ENCODE measurements at regions not wholly inside any gene's neighbourhood (a gene's known extent, or its start where the extent isn't known, plus 50 kb on each side); places are given as distances from the start of the nearest gene placed in this dataset.

- in situ Hi-C loops (cut with HindIII; ENCODE audit: low pct_unique_long_range_greater_than_20kb, low sequenced_read_pairs) = no loop called here
- no peak for TF ChIP-seq JUND (IDR thresholded peaks at IDR 0.05; ENCODE audit: low read depth)
- no peak for DNase-seq (ENCODE audit: low read depth in 1 of 2, low spot score in 1 of 2)
Measured at GRCh38 chr17:17398188-17398942, 78.4 kb upstream of the MED9 start.

DNA sequence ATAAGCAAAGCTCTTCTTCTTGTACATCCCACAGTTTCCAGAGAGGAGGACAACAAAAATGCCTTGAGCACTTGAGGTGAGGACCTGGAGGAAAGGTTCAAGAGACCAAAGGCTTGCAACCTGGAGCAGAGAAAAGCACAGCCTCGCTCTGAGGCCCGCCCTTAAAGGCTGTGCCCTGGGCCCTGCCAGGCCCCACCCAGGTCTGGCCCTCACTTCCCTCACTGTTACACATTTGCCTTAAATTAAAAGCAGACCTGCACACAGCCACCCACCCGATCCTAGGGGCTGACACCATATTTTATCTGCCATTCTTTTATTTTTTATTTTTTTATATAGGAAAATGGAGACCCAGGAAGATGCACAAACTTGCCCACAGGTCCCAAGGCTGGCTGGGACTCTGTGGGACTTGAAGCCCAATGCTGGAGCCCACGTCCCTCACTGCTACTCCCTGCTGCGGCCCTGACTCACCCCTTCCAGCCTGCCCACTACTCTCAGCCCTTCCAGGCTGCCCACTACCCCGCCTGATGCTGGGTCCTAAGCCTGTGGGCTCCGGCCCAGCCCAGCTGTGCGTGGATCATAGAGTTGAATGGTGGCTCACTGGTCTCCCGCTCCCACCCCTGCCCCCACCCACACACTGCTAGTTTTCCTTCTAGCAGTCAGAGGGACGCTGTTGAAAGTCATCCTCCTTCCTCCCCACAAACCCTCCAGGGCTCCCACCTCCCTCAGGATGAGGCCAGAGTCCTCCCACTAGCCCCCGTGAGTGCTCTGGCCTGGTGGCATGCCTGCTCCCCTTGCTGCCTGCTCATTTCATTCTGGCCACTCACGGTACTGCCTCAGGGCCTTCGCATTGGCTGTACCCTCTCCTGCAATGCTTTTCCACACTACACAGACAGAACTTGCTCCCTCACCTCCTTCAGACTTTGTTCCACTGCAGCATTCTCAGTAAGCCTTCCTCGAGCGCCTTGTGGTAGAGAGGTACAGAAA is 77.6 kb upstream of the MED9 start:
- no peak for DNase-seq (ENCODE audit: low read depth in 1 of 2, low spot score in 1 of 2)
- in situ Hi-C loops (cut with HindIII; ENCODE audit: low pct_unique_long_range_greater_than_20kb, low sequenced_read_pairs) = no loop called here
- no peak for TF ChIP-seq JUND (IDR thresholded peaks at IDR 0.05; ENCODE audit: low read depth)

DNA sequence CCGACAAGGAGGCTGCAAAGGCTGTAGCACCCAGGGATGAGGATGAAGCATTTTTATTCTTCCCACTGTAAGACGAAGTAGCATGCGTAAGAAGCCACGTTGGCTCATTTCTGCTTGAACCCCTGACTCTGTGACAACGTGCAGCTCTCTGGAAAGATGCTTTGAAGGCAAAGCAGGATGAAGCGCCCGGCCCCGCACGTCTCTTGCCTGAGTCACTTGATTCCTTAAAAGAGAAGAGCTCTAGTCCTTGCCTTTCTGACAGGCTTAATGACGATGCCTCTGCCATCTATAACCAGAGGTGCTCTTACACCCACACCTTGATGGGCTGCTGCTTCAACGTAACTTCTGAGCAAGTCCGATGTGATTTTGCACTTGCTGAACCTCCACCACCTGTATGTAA is 76.7 kb upstream of the MED9 start:
- in situ Hi-C loops (cut with HindIII; ENCODE audit: low pct_unique_long_range_greater_than_20kb, low sequenced_read_pairs) = no loop called here
- TF ChIP-seq JUND (IDR thresholded peaks at IDR 0.05; ENCODE audit: low read depth) = no peak
- no peak for DNase-seq (ENCODE audit: low read depth in 1 of 2, low spot score in 1 of 2)

DNA sequence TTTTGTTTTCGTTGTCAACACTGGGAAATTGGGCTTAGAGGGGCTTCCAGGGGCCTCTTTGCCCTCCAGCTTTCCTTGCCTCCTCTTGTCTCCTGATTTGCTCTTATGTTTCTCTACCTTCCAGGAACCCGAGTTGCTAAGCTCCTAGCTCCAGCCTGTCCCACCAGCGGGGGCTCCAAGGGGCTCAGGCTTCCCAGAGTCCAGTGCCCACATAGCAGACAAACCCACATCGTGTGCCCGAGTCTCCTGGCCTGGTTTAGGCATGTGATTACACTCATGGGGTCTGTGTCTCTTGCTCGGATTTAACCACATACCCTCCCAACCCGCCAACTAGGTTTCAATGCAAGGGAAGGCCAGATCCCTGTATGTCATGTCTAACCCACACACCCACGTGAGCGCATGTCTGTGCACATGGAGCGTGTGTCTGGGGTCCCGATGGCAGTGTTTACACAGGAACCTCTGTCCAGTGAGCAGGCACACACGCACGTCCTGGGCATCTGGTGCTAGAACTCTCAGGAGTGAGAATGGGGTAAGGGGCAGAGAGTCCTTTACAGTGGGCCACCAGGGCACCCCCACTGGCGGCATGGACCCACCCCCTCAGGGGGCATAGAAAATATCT is 76.1 kb upstream of the MED9 start:
- in situ Hi-C loops (cut with HindIII; ENCODE audit: low pct_unique_long_range_greater_than_20kb, low sequenced_read_pairs) = no loop called here
- no peak for DNase-seq (ENCODE audit: low read depth in 1 of 2, low spot score in 1 of 2)
- no peak for TF ChIP-seq JUND (IDR thresholded peaks at IDR 0.05; ENCODE audit: low read depth)

- in situ Hi-C loops (cut with HindIII; ENCODE audit: low pct_unique_long_range_greater_than_20kb, low sequenced_read_pairs) = no loop called here
- DNase-seq (ENCODE audit: low read depth in 1 of 2, low spot score in 1 of 2) = peak in 1 of 2 experiments; percentile 29
- no peak for TF ChIP-seq JUND (IDR thresholded peaks at IDR 0.05; ENCODE audit: low read depth)
Measured at GRCh38 chr17:17401271-17401781, 75.5 kb upstream of the MED9 start.

GRCh38 chr17:17402558-17402957 is 74.2 kb upstream of the MED9 start:
- in situ Hi-C loops (cut with HindIII; ENCODE audit: low pct_unique_long_range_greater_than_20kb, low sequenced_read_pairs) = no loop called here
- no peak for TF ChIP-seq JUND (IDR thresholded peaks at IDR 0.05; ENCODE audit: low read depth)
- no peak for DNase-seq (ENCODE audit: low read depth in 1 of 2, low spot score in 1 of 2)

DNA sequence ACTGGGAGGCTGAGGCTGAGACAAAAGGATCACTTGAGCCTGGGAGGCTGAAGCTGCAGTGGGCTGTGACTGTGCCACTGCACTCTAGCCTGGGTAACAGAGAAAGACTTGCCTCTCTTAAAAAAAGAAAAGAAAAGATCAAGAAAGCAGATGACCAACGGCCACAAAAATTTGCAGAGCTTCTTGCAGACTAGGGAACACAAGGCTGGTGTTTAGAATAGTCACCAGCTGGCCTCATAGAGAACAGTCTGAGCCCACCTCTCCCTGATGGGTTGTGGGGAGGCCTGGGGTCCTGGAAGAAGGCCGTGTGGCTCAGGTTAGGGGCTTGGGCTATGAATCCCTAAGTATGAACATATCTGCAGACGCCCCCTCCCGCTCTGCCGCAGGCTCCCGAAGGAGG is 73.7 kb upstream of the MED9 start:
- no peak for DNase-seq (ENCODE audit: low read depth in 1 of 2, low spot score in 1 of 2)

DNA sequence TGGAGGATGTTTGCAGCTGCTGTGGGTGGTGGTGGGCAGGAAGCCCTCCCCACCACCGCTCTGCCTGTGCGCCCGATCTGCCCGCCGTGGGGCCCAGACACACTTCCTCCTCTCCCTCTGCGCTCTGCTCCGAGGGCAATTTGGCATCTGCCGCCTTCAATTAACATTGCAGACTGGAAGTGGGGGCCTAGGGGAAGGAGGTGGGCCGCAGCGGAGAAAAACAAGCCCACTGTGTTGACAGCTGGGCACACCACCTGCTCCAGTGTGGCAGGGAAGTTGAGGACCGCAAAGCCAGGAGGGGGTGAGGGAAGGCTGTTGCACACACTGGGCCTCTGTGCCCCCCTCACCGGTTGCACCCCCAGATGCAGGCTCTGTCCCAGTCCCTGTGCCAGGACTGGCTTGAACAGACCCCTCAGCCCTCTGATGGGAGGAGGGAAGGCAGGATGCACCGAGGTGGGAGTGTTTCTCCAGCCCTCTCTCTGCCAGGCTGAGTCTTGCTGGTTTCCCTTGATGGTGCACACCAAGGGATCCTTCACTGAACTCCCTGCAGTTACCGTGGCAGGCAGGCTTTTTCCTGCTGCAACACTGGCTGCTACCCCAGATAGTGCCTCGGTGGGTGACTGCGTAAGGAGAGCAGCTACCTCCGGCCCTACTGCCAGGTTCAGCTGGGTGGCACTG is 72.8 kb upstream of the MED9 start:
- DNase-seq (ENCODE audit: low read depth in 1 of 2, low spot score in 1 of 2) = no peak
- no peak for TF ChIP-seq JUND (IDR thresholded peaks at IDR 0.05; ENCODE audit: low read depth)
- in situ Hi-C loops (cut with HindIII; ENCODE audit: low pct_unique_long_range_greater_than_20kb, low sequenced_read_pairs) = no loop called here

More for the DNA sequence above, 73.7 kb upstream of the MED9 start:
- in situ Hi-C loops (cut with HindIII; ENCODE audit: low pct_unique_long_range_greater_than_20kb, low sequenced_read_pairs) = no loop called here
- no peak for TF ChIP-seq JUND (IDR thresholded peaks at IDR 0.05; ENCODE audit: low read depth)

DNA sequence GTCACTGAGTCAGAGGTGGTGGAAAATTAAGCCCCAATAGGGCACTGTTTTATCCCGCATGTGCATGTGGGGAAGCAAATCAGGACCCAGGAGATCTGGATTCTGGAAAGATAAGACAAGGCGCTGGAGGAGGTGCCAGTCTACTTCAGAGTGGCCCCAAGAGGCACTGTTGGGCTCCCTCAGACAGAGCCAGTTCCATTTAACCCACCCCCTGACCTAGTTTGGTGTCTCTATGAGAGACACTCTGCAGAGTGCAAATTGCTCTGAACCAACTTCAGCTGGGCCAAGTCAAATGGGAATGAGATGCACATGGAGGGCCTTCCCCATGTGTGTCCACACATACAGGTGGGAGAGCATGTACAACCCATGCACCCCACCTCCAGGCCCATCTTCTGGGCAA is 71.1 kb upstream of the MED9 start:
- no peak for DNase-seq (ENCODE audit: low read depth in 1 of 2, low spot score in 1 of 2)
- no peak for TF ChIP-seq JUND (IDR thresholded peaks at IDR 0.05; ENCODE audit: low read depth)
- in situ Hi-C loops (cut with HindIII; ENCODE audit: low pct_unique_long_range_greater_than_20kb, low sequenced_read_pairs) = no loop called here

DNA sequence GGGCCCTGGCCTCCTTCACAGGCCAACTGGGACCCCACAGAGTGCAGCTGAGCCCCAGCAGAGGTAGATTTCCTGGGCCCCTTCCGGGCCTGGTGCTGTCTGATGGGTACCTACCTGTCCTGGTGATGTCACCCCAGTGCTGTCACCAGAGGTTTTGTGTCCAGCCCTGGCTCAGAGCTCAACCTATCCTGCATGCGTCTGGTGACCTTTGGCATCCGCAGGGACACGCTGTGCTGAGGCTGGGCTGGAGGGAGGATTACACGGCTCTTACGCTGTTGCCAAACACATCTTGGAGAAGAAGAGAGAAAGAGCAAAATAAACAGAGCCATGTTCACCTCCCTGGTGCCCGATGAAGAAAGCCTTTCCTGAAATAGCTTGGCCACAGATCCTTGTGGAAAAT is 70.6 kb upstream of the MED9 start:
- DNase-seq (ENCODE audit: low read depth in 1 of 2, low spot score in 1 of 2) = no peak
- in situ Hi-C loops (cut with HindIII; ENCODE audit: low pct_unique_long_range_greater_than_20kb, low sequenced_read_pairs) = no loop called here
- no peak for TF ChIP-seq JUND (IDR thresholded peaks at IDR 0.05; ENCODE audit: low read depth)

DNA sequence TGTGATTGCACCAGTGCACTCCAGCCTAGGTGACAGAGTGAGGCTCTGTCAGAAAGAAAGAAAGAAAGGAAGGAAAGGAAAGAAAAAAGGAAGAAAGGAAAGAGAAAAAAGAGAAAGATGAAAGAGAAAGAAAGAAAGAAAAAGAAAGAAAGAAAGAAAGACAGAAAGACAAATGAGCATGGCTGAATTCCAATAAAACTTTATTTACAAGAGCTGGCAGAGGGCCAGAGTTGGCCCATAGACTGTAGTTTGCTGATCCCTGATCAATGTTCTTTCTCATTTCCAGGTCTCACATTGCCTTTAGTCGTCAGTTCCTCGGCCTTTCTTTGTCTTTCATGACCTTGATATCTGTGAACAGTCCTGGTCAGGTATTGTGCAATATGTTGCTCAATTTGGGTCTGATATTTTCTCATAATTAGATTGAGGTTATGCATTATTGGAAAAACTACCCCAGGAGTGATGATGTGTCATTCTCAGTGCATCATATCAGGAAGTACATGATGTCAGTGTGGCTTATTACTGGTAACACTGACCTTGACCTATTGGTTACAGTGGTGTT is 68.5 kb upstream of the MED9 start:
- in situ Hi-C loops (cut with HindIII; ENCODE audit: low pct_unique_long_range_greater_than_20kb, low sequenced_read_pairs) = no loop called here
- no peak for DNase-seq (ENCODE audit: low read depth in 1 of 2, low spot score in 1 of 2)
- no peak for TF ChIP-seq JUND (IDR thresholded peaks at IDR 0.05; ENCODE audit: low read depth)

- no peak for DNase-seq (ENCODE audit: low read depth in 1 of 2, low spot score in 1 of 2)
- in situ Hi-C loops (cut with HindIII; ENCODE audit: low pct_unique_long_range_greater_than_20kb, low sequenced_read_pairs) = no loop called here
- no peak for TF ChIP-seq JUND (IDR thresholded peaks at IDR 0.05; ENCODE audit: low read depth)
Measured at GRCh38 chr17:17410357-17410756, 66.4 kb upstream of the MED9 start.

Data from T47D (cell line).